Fibroblast of peridontal ligament (primary cell): ENCODE measurements at regions not wholly inside any gene's neighbourhood (a gene's known extent, or its start where the extent isn't known, plus 50 kb on each side); places are given as distances from the start of the nearest gene placed in this dataset.

ENCODE experiments used
- DNase-seq: peaks from one replicate; pipeline ENCODE4 v3.0.0-alpha.2; 2010; ENCODE audit errors: extremely low read depth

- DNase-seq, result no peak
Observed at GRCh38 chr19:29292562-29292961, 79.6 kb upstream of the UQCRFS1 start.

DNA sequence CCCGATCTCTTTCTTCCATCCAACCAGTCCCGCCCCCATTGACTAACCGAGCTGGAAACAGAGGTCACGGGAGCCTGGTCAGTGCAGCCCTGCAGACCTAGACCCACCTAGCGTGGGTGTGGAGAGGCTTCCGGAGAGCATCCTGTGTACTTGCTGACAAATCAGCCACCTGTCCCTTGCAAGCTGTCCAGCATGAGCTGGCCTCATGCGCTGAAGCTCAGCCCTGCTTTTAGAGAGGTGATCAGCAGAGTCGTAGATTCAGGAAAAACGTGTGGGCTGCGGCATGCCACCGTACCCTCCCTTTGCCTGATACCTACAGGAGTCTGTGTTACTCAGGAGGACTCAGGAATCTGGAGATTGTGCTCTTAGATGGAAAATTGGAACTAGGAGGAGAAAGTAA is 80.3 kb upstream of the UQCRFS1 start:
- no peak for DNase-seq

- no peak for DNase-seq
Observed at GRCh38 chr19:29293736-29294342, 80.9 kb upstream of the UQCRFS1 start.

- no peak for DNase-seq
Observed at GRCh38 chr19:29294343-29294811, 81.4 kb upstream of the UQCRFS1 start.

- DNase-seq, result no peak
Observed at GRCh38 chr19:29295285-29295684, 82.3 kb upstream of the UQCRFS1 start.

DNA sequence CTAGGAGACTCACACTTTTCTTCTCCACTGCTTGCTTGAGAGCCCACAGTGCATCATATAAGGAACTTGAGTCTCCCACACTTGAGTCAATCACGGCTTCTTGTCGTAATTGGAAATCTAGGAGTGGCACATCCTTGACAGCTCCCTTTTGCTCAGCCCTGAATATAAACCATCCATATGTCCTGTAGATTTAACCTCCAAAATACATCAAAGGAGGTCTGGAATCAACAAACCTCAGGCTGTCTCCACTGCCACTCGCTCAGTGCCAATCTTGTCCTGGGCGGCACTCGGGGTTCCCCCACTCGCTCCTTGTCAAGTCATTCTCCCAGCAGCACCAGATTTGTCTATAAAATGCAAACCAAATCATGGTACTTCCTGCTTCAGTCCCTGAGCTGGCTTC is 84.4 kb upstream of the UQCRFS1 start:
- no peak for DNase-seq

DNA sequence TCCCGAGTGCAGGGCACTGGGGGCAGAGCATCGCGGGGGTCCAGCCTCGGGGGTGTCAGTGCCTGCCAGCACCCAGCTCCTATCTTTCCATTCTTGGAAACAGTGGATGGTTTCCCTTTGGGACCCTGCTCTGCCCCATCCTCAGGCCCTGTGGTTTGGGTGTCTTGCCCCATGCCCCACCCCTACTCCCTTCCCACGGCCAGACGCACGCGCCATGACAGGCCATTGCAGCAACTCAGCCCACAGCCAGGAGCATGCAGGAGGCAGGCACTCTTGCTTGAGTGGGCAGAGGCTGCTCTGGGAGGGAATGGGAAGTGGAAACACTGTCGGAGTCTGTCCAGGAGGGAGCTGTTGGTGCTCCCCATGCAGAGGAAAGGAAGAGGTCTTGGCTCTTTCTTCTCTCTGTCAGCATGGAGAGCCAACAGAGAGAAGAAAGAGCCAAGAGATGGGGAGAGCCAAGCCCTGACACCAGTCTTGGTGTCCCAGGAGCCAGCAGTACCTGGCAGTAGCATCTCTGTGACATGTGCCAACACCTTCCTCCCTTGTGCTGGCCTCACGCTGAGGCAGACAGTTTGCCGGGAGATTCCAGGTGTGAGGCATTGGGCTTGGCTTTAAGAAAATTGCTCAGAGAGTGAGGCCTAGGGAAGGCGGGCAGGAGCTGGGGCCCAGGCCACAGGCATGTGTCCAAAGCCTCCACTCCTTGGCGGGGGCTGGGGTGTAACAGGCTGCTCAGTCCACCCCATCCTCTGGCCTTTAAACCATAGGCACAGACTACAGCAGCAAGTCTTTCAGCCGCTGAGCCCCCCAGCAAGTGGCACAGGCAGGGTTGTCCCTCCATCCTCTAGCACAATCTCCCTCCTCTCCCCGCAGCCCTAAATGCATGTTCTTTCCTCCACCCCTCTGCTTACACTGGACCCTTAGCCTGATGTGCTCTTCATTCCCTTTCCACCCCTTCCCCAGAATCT is 86.7 kb upstream of the UQCRFS1 start:
- no peak for DNase-seq

- DNase-seq, result no peak
Observed at GRCh38 chr19:29302002-29302928, 89.3 kb upstream of the UQCRFS1 start.

GRCh38 chr19:29303069-29303718 is 90.2 kb upstream of the UQCRFS1 start:
- DNase-seq, result no peak

GRCh38 chr19:29303719-29304090 is 90.8 kb upstream of the UQCRFS1 start:
- DNase-seq, result no peak

DNA sequence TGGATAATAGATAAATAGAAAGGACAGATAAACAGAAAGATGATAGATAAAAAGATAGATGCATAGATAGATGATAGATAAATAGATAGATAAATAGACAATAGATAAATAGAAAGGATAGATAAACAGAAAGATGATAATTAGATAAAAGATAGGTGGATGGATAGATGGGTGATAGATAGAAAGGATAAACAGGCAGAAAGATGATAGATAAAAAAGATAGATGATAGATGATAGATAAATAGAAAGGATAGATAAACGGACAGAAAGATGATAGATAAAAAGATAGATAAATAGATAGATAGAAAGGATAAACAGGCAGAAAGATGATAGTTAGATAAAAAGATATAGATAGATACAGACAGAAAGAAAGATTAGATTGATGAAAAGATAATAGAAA is 92.3 kb upstream of the UQCRFS1 start:
- no peak for DNase-seq

DNA sequence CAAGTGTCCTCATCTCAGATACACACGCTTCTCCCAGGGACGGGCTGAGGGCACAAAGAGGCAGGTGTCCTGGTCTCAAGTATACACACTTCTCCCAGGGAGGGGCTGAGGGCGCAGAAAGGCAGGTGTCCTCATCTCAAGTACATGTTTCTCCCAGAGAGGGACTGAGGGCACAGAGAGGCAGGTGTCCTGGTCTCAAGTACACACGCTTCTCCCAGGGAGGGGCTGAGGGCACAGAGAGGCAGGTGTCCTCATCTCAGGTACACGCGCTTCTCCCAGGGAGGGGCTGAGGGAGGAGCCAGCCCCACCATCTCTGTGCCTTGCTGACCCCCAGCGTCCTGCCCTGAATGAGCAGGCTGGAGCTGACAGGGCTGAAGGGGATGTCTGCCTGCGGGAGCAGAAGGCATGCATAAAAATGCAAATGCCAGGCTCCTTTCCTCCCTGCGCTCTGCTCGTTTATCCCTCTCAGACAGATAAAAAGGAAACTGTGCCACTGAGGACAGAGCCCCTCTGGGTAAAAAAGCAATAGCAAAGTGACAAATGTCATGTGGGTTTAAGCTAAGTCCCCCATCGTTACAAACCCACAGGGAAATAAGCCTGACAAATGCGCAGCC is 96.1 kb upstream of the UQCRFS1 start:
- DNase-seq, result no peak

GRCh38 chr19:29309637-29310036 is 96.7 kb upstream of the UQCRFS1 start:
- no peak for DNase-seq

DNA sequence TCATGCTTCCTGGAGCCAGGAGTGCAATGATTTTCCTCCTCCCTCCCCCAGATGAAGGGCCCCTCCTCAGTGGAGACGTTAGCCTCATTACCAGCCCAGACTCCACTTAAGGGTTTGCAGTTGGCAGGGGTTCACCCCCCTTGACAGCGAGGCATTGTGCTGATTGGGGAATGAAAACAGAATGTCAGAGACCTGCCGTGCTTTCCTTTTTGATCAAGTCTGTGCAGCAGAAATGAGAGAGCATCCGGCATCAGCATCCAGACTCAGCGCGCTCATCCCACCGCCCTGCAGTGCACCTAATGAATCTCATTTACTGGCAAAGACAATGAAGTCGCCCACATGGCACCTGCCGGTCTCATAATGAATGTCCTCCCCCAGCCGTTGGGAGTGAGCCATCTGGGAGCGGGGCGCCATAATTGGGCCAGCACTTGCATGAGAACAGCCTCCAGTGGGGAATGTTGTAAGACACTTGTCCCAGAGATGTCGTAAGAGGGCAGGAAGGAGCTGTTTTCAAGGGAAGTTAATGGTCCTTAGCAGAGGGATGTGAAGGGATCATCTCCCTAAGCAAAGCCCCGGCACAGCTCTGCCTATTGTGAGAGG is 98.3 kb upstream of the UQCRFS1 start:
- no peak for DNase-seq

- no peak for DNase-seq
Observed at GRCh38 chr19:29315556-29316190, 102.7 kb upstream of the UQCRFS1 start.

GRCh38 chr19:29318581-29318980 is 105.6 kb upstream of the UQCRFS1 start:
- no peak for DNase-seq

DNA sequence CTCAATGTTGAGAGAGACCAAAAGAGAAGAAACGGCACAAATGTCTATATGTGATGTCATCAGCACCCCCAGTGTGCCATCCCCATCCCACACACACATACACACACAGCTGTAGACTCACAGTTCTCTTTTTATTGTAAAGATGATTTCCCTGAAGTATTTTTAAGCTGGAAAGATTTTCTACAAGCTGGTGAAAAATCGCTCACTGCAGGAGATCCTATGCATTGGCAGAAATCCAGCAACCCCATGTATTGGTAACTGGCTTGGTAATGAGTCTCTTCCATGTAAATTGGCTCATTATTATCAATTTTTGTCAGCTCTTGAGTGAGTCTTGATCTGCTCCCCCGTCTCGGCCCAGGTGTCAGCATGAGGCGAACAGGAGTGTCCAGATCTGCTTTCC is 107.1 kb upstream of the UQCRFS1 start:
- DNase-seq, result no peak

DNA sequence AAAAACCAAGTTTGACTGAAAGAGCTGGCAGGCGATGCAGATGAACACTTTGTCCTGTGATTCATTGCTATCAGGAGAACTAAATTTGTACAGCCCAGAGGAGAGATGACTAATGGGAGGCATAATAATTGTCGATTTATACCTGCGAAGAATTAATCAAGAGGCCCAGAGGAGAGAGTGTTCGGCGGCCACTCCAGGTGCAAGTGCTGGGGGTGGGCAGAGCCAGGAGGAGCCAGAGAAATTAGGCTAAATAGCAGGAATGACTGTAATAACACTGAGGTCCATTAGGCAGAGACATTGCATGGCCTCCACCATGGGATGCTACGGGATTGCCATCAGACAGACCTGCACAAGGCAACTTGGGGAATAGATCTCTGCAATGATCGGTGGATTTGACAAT is 107.7 kb upstream of the UQCRFS1 start:
- no peak for DNase-seq

GRCh38 chr19:29321116-29321515 is 108.2 kb upstream of the UQCRFS1 start:
- no peak for DNase-seq

GRCh38 chr19:29323021-29323430 is 110.1 kb upstream of the UQCRFS1 start:
- DNase-seq, result no peak
